ENCODE measurements at regions not wholly inside any gene's neighbourhood (a gene's known extent, or its start where the extent isn't known, plus 50 kb on each side); places are given as distances from the start of the nearest gene placed in this dataset.

DNA sequence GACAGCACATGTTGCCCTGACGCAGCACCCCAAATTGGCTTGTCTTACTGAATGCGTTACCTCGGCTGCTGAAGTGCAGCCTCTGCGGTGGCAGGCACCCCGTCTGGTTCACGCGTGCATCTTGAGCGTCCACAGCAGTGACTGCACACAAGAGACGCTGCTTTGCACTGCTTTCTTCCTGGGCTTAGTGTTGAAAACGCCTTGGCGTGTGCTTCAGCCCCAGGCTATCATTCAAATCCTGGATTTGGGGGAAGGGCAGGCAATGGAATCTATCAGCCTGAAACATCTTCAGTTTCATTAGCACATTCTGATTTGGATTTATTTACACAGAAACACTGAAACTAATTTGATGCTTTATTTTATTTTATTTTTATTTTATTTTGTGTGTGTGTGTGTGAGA, 342.7 kb downstream of the SMOC2 start:
- TF ChIP-seq CTCF (IDR thresholded peaks at IDR 0.05) = no peak
- no peak for TF ChIP-seq POLR2A (IDR thresholded peaks at IDR 0.05)

Data from body of pancreas (tissue), 4 donors.